Neutrophil (primary cell): ENCODE measurements at regions not wholly inside any gene's neighbourhood (a gene's known extent, or its start where the extent isn't known, plus 50 kb on each side); places are given as distances from the start of the nearest gene placed in this dataset.

ENCODE experiments used
- H3K27ac ChIP-seq: fragments of 200-600 bp; sonication (generic); 2 replicates; pipeline ENCODE4 v1.5.1; 2016; ENCODE audit warnings: mild to moderate bottlenecking, moderate library complexity
- H3K27me3 ChIP-seq: fragments of 200-600 bp; sonication (generic); 2 replicates; pipeline ENCODE4 v1.6.0; 2016; ENCODE audit warnings: mild to moderate bottlenecking
- H3K36me3 ChIP-seq: fragments of 200-600 bp; sonication (generic); 2 replicates; pipeline ENCODE4 v1.5.1; 2017
- H3K4me1 ChIP-seq, 2 experiments: fragments of 200-600 bp in 1 of 2; sonication (generic) in 1 of 2; 1 replicate in 1 of 2; 2 replicates in 1 of 2; pipeline versions ENCODE4 v1.5.1 to v1.6.1; 2013 to 2016; ENCODE audit warnings: low read depth in 1 of 2, low read length in 1 of 2, mild to moderate bottlenecking in 1 of 2, moderate library complexity in 1 of 2; ENCODE audit not compliant: control insufficient read depth in 1 of 2, insufficient read depth in 1 of 2
- H3K4me3 ChIP-seq, 2 experiments: fragments of 200-600 bp in 1 of 2; sonication (generic) in 1 of 2; 1 replicate in 1 of 2; 2 replicates in 1 of 2; pipeline ENCODE4 v1.5.1; 2013 to 2016; ENCODE audit warnings: low read depth in 1 of 2, low read length in 1 of 2, mild to moderate bottlenecking in 1 of 2, moderate library complexity in 1 of 2
- H3K9me3 ChIP-seq: fragments of 200-600 bp; sonication (generic); 2 replicates; pipeline ENCODE4 v1.5.1; 2016
- TF ChIP-seq, protein P1 (sequence below): fragments of 200-600 bp; sonication (generic); IDR thresholded peaks from 2 replicates; pipeline ENCODE4 v1.5.1; 2016; ENCODE audit warnings: antibody characterized with exemption

DNA sequence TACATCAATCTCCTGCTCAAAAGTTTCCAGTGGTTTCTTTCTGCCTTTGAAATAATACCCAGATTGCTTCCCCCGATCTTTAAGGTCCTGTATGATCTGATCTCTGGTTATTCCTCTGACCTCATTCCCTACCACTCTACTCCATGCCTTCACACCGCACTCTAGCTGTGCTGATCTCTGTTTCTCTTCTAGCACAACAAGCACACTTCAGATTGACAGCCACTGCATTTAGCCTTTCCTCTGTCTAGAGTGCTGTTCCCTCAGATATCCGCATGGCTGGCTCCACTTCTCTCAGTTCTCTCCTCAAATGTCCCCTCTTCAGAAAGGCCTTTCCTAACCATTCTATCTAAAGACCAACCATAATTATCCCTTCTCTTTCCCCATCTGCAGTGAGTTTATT, 370.4 kb upstream of the FGF13 start:
- Histone ChIP-seq H3K27ac (no peak overlapping the region), H3K4me1 (peaks cover 3 to 8% of the 10 kb centered on the region in 2 experiments), H3K27me3 (no peaks in the 10 kb centered on the region), H3K9me3 (no peaks in the 10 kb centered on the region), H3K36me3 (no peaks in the 10 kb centered on the region), H3K4me3 (no peak overlapping the region)
- TF ChIP-seq, protein P1, sequence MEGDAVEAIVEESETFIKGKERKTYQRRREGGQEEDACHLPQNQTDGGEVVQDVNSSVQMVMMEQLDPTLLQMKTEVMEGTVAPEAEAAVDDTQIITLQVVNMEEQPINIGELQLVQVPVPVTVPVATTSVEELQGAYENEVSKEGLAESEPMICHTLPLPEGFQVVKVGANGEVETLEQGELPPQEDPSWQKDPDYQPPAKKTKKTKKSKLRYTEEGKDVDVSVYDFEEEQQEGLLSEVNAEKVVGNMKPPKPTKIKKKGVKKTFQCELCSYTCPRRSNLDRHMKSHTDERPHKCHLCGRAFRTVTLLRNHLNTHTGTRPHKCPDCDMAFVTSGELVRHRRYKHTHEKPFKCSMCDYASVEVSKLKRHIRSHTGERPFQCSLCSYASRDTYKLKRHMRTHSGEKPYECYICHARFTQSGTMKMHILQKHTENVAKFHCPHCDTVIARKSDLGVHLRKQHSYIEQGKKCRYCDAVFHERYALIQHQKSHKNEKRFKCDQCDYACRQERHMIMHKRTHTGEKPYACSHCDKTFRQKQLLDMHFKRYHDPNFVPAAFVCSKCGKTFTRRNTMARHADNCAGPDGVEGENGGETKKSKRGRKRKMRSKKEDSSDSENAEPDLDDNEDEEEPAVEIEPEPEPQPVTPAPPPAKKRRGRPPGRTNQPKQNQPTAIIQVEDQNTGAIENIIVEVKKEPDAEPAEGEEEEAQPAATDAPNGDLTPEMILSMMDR: no peak

DNA sequence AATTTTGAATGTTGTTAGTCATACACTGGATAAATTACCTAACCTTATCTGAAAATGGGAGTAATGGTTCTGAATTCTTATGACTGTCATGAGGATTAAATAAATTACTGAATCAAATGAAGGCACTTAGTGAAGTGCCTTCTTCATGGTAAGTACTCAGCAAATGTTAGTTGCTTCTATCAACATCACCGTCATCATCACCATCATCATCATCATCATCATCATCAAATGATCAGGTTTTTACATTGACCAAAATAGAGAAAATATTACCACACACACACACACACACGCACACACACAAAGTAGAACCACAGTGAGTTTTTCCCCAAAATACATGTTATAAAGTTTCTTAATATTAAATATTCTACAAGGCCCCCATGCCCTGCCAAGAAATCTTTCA, 368.3 kb upstream of the FGF13 start:
- no peaks in the 10 kb centered on the region for H3K27me3 ChIP-seq
- H3K4me1 ChIP-seq: peaks cover 0 to 3% of the 10 kb centered on the region in 2 experiments
- H3K27ac ChIP-seq: no peak overlapping the region
- TF ChIP-seq, protein P1: no peak
- H3K36me3 ChIP-seq: no peaks in the 10 kb centered on the region
- H3K4me3 ChIP-seq: no peak overlapping the region
- H3K9me3 ChIP-seq: no peaks in the 10 kb centered on the region

DNA sequence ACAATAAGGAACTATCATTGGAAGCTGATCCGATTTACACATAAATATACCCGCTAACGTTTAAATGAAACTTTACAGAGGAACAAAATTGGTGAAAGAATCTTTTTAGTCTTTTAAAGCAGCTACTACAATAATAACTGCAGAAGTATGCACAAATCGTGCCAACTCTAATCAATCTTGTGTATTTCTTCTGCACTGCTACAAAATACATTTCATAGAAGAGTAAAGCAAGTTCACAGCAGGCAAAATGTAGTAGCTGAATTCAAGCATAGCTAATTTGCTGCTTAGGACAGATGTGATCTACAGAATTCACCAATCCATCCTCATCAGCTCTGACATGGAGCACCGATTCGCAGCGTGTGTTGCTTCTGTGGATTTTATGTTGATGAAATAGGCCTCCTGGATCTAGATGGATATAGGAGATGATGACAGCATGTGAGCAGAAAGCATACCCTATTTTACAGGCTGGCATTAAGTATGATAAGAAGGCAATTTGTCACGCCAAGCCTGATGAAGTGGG, 367.3 kb upstream of the FGF13 start:
- Histone ChIP-seq H3K4me1 (peaks cover 0 to 1% of the 10 kb centered on the region in 2 experiments), H3K4me3 (no peak overlapping the region), H3K27ac (no peak overlapping the region), H3K27me3 (no peaks in the 10 kb centered on the region), H3K9me3 (no peaks in the 10 kb centered on the region), H3K36me3 (no peaks in the 10 kb centered on the region)
- TF ChIP-seq, protein P1: no peak

DNA sequence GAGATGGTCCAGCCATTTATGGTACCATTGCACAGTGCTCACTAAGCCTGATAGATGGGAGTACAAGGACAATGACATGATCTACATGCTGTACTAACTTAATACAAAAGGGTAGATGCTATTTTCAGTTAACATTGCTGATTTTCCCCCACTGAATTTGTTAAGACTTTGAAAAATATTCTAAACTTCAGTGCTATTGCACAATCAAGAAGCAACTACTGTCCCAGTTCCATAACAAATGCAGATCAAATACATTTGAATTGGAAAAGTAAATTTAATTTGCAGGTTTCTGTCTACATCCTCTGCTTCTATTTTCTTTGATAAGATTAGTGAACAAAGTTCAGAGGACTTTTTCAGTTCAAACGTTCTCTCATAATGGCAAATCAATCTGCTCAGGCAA, 366.8 kb upstream of the FGF13 start:
- TF ChIP-seq, protein P1: no peak
- Histone ChIP-seq H3K4me3 (no peak overlapping the region), H3K36me3 (no peaks in the 10 kb centered on the region), H3K27ac (no peak overlapping the region), H3K4me1 (no peaks in the 10 kb centered on the region), H3K27me3 (no peaks in the 10 kb centered on the region), H3K9me3 (no peaks in the 10 kb centered on the region)

DNA sequence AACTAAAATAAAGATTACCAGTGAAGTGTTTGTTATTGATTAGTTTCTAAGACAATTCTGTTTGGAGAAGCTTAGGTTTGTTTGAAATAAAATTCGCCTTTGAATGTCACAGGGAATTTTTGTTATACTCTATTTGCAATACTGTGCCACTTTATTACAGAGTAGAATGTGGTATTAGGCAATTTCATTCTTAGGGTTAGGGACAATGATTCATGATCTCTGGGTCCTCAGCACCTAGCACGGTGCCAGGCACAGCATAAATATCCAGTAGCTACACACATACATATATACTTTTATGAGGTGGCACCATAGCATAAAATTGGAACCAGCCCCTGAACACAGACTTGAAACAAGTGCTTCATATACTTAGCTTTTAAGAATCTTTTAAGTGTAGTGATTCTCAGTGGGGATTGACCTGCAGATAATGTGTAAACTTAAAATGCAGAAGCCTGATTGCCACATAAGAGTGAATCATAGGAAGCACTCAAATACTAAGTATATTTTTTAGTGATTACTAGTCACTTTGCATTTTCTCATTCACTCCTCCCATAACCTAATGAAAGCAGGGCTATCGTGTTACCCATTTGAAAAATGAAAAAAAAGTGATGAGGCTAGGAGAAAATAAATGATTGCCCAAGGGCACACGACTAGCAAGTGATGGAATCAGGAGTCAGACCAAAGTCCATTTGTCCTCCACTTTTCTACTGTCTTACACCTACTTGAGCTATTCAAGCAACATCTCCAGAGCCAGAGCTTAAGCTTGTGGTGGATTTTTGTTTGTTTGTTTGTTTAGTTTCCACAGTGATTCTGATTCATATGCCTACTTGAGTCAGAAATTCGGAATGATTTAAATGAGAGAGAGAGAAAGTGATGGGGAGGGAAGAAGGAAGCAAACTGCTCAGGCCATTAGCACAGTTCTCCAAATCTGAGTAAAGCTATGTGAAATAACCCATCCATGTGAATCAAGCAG, 366.0 kb upstream of the FGF13 start:
- Histone ChIP-seq H3K27ac (no peak overlapping the region), H3K36me3 (no peaks in the 10 kb centered on the region), H3K27me3 (no peaks in the 10 kb centered on the region), H3K4me1 (no peaks in the 10 kb centered on the region), H3K4me3 (no peak overlapping the region), H3K9me3 (no peaks in the 10 kb centered on the region)
- TF ChIP-seq, protein P1: no peak
